PC-9 (cell line): ENCODE measurements at regions not wholly inside any gene's neighbourhood (a gene's known extent, or its start where the extent isn't known, plus 50 kb on each side); places are given as distances from the start of the nearest gene placed in this dataset.

Source experiments
- BruUV-seq: library from RNA; stranded (reverse); fragments of 400-500 nt; replicated peaks from 2 replicates; lab custom pipeline; 2021; lab: Mats Ljungman, UMichigan
- CTCF ChIA-PET: fragments of 300-600 bp; sonication (Branson Sonifier 250); formaldehyde crosslinking; loops from one replicate; lab custom pipeline; 2022; ENCODE audit warnings: antibody characterized with exemption; lab: Charles Lee
- POLR2A ChIA-PET: fragments of 300-600 bp; sonication (Branson Sonifier 250); formaldehyde crosslinking; loops from one replicate; lab custom pipeline; 2022; ENCODE audit warnings: antibody characterized with exemption; ENCODE audit not compliant: unreplicated experiment; lab: Charles Lee
- DNase-seq, 2 experiments: peaks; one replicate each; pipeline versions ENCODE4 v3.0.0 to v3.0.0-alpha.2; 2015 to 2022; ENCODE audit warnings: mixed read lengths in 1 of 2
- H2AFZ ChIP-seq: fragments of 200-600 bp; sonication (generic); 2 replicates; pipeline ENCODE4 v1.8.1; 2017; ENCODE audit warnings: antibody characterized with exemption
- H3F3A ChIP-seq: fragments of 200-600 bp; sonication (generic); 2 replicates; pipeline ENCODE4 v1.8.1; 2017; ENCODE audit warnings: antibody characterized with exemption, mild to moderate bottlenecking, low read depth; ENCODE audit not compliant: insufficient read depth
- H3K27ac ChIP-seq: fragments of 200-600 bp; sonication (generic); 2 replicates; pipeline ENCODE4 v1.6.1; 2016; ENCODE audit warnings: mixed run types
- H3K27me3 ChIP-seq: fragments of 200-600 bp; sonication (generic); 2 replicates; pipeline ENCODE4 v1.6.1; 2016; ENCODE audit warnings: low read depth, mixed run types; ENCODE audit not compliant: insufficient read depth
- H3K36me3 ChIP-seq: fragments of 200-600 bp; sonication (generic); 2 replicates; pipeline ENCODE4 v1.6.1; 2016; ENCODE audit warnings: low read depth, mixed run types
- H3K4me1 ChIP-seq: fragments of 200-600 bp; sonication (generic); replicated peaks from 2 replicates; pipeline ENCODE4 v1.6.1; 2016; ENCODE audit warnings: mixed run types; ENCODE audit not compliant: insufficient read depth
- H3K4me2 ChIP-seq: fragments of 200-600 bp; sonication (generic); 2 replicates; pipeline ENCODE4 v1.6.1; 2017; ENCODE audit warnings: mixed run types
- H3K4me3 ChIP-seq: fragments of 200-600 bp; sonication (generic); 2 replicates; pipeline ENCODE4 v1.6.1; 2016; ENCODE audit warnings: mixed run types
- H3K79me2 ChIP-seq: fragments of 200-600 bp; sonication (generic); 2 replicates; pipeline ENCODE4 v1.6.1; 2017; ENCODE audit warnings: low read depth, mixed run types
- H3K9me2 ChIP-seq: fragments of 200-600 bp; sonication (generic); 2 replicates; pipeline ENCODE4 v1.8.1; 2017; ENCODE audit warnings: mild to moderate bottlenecking; ENCODE audit not compliant: insufficient read depth
- H3K9me3 ChIP-seq: fragments of 200-600 bp; sonication (generic); 2 replicates; pipeline ENCODE4 v1.8.1; 2016; ENCODE audit warnings: low read depth; ENCODE audit not compliant: insufficient read depth
- H4K20me1 ChIP-seq: fragments of 200-600 bp; sonication (generic); 2 replicates; pipeline ENCODE4 v1.8.1; 2017; ENCODE audit not compliant: insufficient read depth
- EZH2 ChIP-seq: fragments of 200-600 bp; sonication (generic); IDR thresholded peaks from 2 replicates; pipeline ENCODE4 v1.8.0; 2017; ENCODE audit warnings: antibody characterized with exemption, low read depth
- intact Hi-C: fragments of 100-400 bp; cut with micrococcal nuclease; formaldehyde crosslinking; loops from one replicate; pipeline ENCODE4 v1.10.0; 2022; ENCODE audit not compliant: unreplicated experiment
- TF ChIP-seq, protein P1 (sequence below): fragments of 200-600 bp; sonication (generic); conservative IDR thresholded peaks from 2 replicates; pipeline ENCODE4 v1.6.1; 2017; ENCODE audit warnings: mixed run types, antibody characterized with exemption, mild to moderate bottlenecking, moderate library complexity

DNA sequence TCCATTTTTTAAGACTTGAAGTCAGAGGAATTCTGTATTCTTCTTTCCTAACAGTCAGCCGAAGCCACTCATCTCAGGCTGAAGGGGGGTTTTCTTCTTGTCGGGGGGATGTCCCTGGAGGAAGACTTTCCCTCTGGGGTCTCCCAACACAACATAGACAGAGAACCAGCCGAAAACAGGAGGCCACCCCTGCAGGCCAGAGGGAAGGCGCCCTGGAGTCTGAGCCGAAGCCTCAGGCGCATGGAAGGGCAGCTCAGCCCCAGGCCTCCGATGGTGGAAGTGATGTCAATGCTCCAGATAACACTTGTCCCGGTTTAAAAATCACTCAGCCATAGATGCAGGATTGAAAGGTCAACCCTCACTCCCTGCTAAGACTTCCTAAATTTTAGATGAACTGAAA, 1393.0 kb downstream of the TBC1D22A start:
- no peaks in the 10 kb centered on the region for H3F3A ChIP-seq
- H3K9me3 ChIP-seq: no peaks in the 10 kb centered on the region
- H3K27ac ChIP-seq: no peak overlapping the region
- no peaks in the 10 kb centered on the region for H3K79me2 ChIP-seq
- H3K4me2 ChIP-seq: no peak overlapping the region
- intact Hi-C loops: no loop called here
- H2AFZ ChIP-seq: no peak overlapping the region
- H3K4me3 ChIP-seq: no peak overlapping the region
- no TSS peak for BruUV-seq
- H3K36me3 ChIP-seq: no peaks in the 10 kb centered on the region
- POLR2A ChIA-PET: no interaction called here
- no peak for DNase-seq
- no peaks in the 10 kb centered on the region for H3K4me1 ChIP-seq
- no peaks in the 10 kb centered on the region for H3K9me2 ChIP-seq
- CTCF ChIA-PET: no interaction called here
- peaks cover 97% of the 10 kb centered on the region for H3K27me3 ChIP-seq
- no peak for TF ChIP-seq EZH2
- TF ChIP-seq, protein P1, sequence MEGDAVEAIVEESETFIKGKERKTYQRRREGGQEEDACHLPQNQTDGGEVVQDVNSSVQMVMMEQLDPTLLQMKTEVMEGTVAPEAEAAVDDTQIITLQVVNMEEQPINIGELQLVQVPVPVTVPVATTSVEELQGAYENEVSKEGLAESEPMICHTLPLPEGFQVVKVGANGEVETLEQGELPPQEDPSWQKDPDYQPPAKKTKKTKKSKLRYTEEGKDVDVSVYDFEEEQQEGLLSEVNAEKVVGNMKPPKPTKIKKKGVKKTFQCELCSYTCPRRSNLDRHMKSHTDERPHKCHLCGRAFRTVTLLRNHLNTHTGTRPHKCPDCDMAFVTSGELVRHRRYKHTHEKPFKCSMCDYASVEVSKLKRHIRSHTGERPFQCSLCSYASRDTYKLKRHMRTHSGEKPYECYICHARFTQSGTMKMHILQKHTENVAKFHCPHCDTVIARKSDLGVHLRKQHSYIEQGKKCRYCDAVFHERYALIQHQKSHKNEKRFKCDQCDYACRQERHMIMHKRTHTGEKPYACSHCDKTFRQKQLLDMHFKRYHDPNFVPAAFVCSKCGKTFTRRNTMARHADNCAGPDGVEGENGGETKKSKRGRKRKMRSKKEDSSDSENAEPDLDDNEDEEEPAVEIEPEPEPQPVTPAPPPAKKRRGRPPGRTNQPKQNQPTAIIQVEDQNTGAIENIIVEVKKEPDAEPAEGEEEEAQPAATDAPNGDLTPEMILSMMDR: no peak
- H4K20me1 ChIP-seq: no peaks in the 10 kb centered on the region; the same call in 1 of the 2 replicates

DNA sequence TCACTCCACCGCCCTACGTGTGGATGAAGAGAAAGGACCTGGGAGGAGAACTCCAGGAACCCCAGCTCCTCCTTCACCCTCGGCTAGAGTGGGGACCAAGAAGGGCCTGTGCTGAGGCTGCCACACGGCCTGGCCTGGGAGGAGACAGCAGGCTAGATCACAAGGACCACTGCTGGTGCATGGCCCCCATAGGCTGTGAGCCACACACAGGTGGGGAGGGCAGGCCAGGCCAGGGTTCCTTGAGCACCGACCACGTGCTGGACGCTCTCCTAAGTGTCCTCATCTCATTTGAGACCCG, 1392.4 kb downstream of the TBC1D22A start:
- no peak overlapping the region for H3K4me2 ChIP-seq
- H3F3A ChIP-seq: no peaks in the 10 kb centered on the region
- H3K9me2 ChIP-seq: no peaks in the 10 kb centered on the region
- no peak overlapping the region for H3K4me3 ChIP-seq
- H4K20me1 ChIP-seq: no peaks in the 10 kb centered on the region; the same call in 1 of the 2 replicates
- no TSS peak for BruUV-seq
- DNase-seq: no peak
- H3K27ac ChIP-seq: no peak overlapping the region
- TF ChIP-seq, protein P1: no peak
- TF ChIP-seq EZH2: no peak
- intact Hi-C loops: no loop called here
- H2AFZ ChIP-seq: no peak overlapping the region
- H3K27me3 ChIP-seq: peaks cover 97% of the 10 kb centered on the region
- ChIA-PET POLR2A (no interaction called here), CTCF (no interaction called here)
- no peaks in the 10 kb centered on the region for H3K4me1 ChIP-seq
- no peaks in the 10 kb centered on the region for H3K36me3 ChIP-seq
- H3K79me2 ChIP-seq: no peaks in the 10 kb centered on the region
- no peaks in the 10 kb centered on the region for H3K9me3 ChIP-seq

DNA sequence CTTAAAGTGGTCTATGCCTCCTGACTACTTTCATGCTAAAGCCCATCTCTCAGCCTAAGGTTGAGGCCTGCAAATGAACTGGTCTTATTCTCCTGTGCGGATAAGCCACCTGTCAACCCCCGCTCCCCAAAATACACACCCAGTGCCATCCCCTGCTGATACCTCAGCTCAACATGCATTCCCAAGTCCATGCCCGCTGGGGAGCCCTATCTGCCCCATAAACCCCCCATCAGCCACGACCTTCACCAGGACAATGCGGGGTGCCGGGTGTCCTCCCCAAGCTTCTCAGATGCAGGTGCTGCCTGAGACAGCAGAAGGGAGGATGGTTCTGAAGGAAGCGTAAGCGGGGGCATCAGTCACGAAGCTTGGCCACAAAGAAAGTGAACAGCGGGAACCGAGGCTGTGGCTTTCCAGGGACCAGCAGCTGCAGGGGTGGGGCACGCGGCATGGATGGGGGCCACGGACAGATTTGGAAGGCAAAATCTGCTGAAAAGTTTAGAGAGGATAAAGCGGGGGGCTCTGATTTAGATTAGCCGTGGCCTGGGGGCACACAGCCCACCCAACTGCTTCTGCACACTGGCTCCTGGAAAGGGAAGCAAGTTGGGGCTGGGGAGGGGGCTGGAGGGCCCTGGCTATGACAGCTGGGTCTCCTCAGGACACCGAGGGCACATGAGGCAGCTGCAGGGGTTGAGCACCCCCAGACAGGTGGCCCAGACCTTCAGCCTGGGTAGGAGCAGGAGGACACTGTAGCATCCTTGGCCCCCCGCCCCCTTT, 1391.9 kb downstream of the TBC1D22A start:
- no peaks in the 10 kb centered on the region for H3K36me3 ChIP-seq
- H3F3A ChIP-seq: no peaks in the 10 kb centered on the region
- CTCF ChIA-PET: no interaction called here
- H3K4me2 ChIP-seq: no peak overlapping the region
- H3K27me3 ChIP-seq: peaks cover 94% of the 10 kb centered on the region
- no peaks in the 10 kb centered on the region for H3K9me3 ChIP-seq
- intact Hi-C loops: no loop called here
- no peak overlapping the region for H3K4me3 ChIP-seq
- H4K20me1 ChIP-seq: no peaks in the 10 kb centered on the region; the same call in 1 of the 2 replicates
- no peak for DNase-seq
- no peak overlapping the region for H3K27ac ChIP-seq
- no peak overlapping the region for H2AFZ ChIP-seq
- BruUV-seq: no TSS peak
- TF ChIP-seq EZH2: no peak
- TF ChIP-seq, protein P1: no peak
- POLR2A ChIA-PET: no interaction called here
- H3K4me1 ChIP-seq: no peaks in the 10 kb centered on the region
- H3K79me2 ChIP-seq: no peaks in the 10 kb centered on the region
- H3K9me2 ChIP-seq: no peaks in the 10 kb centered on the region
